GM23338 (cell line): ENCODE measurements at regions not wholly inside any gene's neighbourhood (a gene's known extent, or its start where the extent isn't known, plus 50 kb on each side); places are given as distances from the start of the nearest gene placed in this dataset.

Source experiments
- ATAC-seq: fragments of 200-7000 bp; cut with Tn5 transposase; 3 replicates; pipeline ENCODE4 v1.9.1; 2020
- DNase-seq: peaks from one replicate; pipeline ENCODE4 v3.0.0-alpha.2; 2015; ENCODE audit warnings: low spot score
- H2AFZ ChIP-seq: fragments of 200-600 bp; sonication (generic); 2 replicates; pipeline ENCODE4 v1.8.0; 2016; ENCODE audit warnings: antibody characterized with exemption, mild to moderate bottlenecking, moderate library complexity
- H3F3A ChIP-seq: fragments of 200-600 bp; sonication (generic); replicated peaks from 2 replicates; pipeline ENCODE4 v1.8.0; 2017; ENCODE audit warnings: antibody characterized with exemption, mixed run types, low read depth
- H3K27ac ChIP-seq: fragments of 200-600 bp; sonication (generic); 2 replicates; pipeline ENCODE4 v1.6.1; 2016; ENCODE audit warnings: low read depth
- H3K27me3 ChIP-seq: fragments of 200-600 bp; sonication (generic); 2 replicates; pipeline ENCODE4 v1.8.0; 2016; ENCODE audit warnings: mild to moderate bottlenecking, mixed run types, moderate library complexity; ENCODE audit not compliant: insufficient read depth
- H3K36me3 ChIP-seq: fragments of 200-600 bp; sonication (generic); 2 replicates; pipeline ENCODE4 v1.8.0; 2016; ENCODE audit warnings: mild to moderate bottlenecking; ENCODE audit not compliant: insufficient read depth
- H3K4me1 ChIP-seq: fragments of 200-600 bp; sonication (generic); 2 replicates; pipeline ENCODE4 v1.8.0; 2016; ENCODE audit warnings: mild to moderate bottlenecking, moderate library complexity; ENCODE audit not compliant: insufficient read depth
- H3K4me2 ChIP-seq: fragments of 200-600 bp; sonication (generic); 2 replicates; pipeline ENCODE4 v1.7.1; 2017; ENCODE audit warnings: mixed run types
- H3K4me3 ChIP-seq: fragments of 200-600 bp; sonication (generic); 2 replicates; pipeline ENCODE4 v1.6.1; 2016; ENCODE audit warnings: mixed run types
- H3K79me2 ChIP-seq: fragments of 200-600 bp; sonication (generic); replicated peaks from 2 replicates; pipeline ENCODE4 v1.8.0; 2017; ENCODE audit warnings: mild to moderate bottlenecking; ENCODE audit not compliant: insufficient read depth
- H3K9me2 ChIP-seq: fragments of 200-600 bp; sonication (generic); 2 replicates; pipeline ENCODE4 v1.8.0; 2017; ENCODE audit not compliant: insufficient read depth
- H4K20me1 ChIP-seq: fragments of 200-600 bp; sonication (generic); replicated peaks from 2 replicates; pipeline ENCODE4 v1.8.0; 2017; ENCODE audit warnings: mild to moderate bottlenecking; ENCODE audit not compliant: insufficient read depth
- H3K27ac Mint-ChIP-seq: 2 replicates; pipeline ENCODE4 v1.8.0; 2020; ENCODE audit warnings: inconsistent platforms, mild to moderate bottlenecking, moderate library complexity, mixed read lengths
- H3K27me3 Mint-ChIP-seq: 3 replicates; pipeline ENCODE4 v1.8.0; 2022; ENCODE audit warnings: low read depth, mild to moderate bottlenecking, moderate library complexity, mixed read lengths, inconsistent platforms; ENCODE audit not compliant: insufficient read depth, poor library complexity
- H3K36me3 Mint-ChIP-seq: 3 replicates; pipeline ENCODE4 v1.8.0; 2021; ENCODE audit warnings: low read depth, mild to moderate bottlenecking, inconsistent platforms, moderate library complexity, mixed read lengths
- H3K4me1 Mint-ChIP-seq: 3 replicates; pipeline ENCODE4 v1.8.0; 2020; ENCODE audit warnings: mild to moderate bottlenecking, inconsistent platforms, mixed read lengths
- H3K4me3 Mint-ChIP-seq: 3 replicates; pipeline ENCODE4 v1.8.0; 2021; ENCODE audit warnings: moderate library complexity, mild to moderate bottlenecking, inconsistent platforms, mixed read lengths
- H3K9me3 Mint-ChIP-seq: 3 replicates; pipeline ENCODE4 v1.8.0; 2020; ENCODE audit warnings: moderate library complexity, mild to moderate bottlenecking, inconsistent platforms, mixed read lengths
- EZH2 ChIP-seq: fragments of 200-600 bp; sonication (generic); IDR thresholded peaks from one replicate; pipeline ENCODE4 v1.8.0; 2017; ENCODE audit warnings: antibody characterized with exemption, mild to moderate bottlenecking, low read depth; ENCODE audit not compliant: unreplicated experiment
- NANOG ChIP-seq: IDR thresholded peaks from 2 replicates; pipeline ENCODE4 v1.6.1; 2016; ENCODE audit warnings: antibody characterized with exemption, borderline replicate concordance
- ZNF114 ChIP-seq: fragments of 250-450 bp; sonication (Bioruptor Pico); IDR thresholded peaks from 2 replicates; pipeline ENCODE4 v1.5.0; 2020; ENCODE audit warnings: mild to moderate bottlenecking, moderate library complexity
- TF ChIP-seq, protein P1 (sequence below): fragments of 250-450 bp; sonication (Bioruptor Pico); IDR thresholded peaks from 2 replicates; pipeline ENCODE4 v1.5.0; 2020; ENCODE audit warnings: mild to moderate bottlenecking, moderate library complexity
- TF ChIP-seq, protein P2 (sequence below): IDR thresholded peaks from 2 replicates; pipeline ENCODE4 v1.6.1; 2016; ENCODE audit warnings: antibody characterized with exemption

DNA sequence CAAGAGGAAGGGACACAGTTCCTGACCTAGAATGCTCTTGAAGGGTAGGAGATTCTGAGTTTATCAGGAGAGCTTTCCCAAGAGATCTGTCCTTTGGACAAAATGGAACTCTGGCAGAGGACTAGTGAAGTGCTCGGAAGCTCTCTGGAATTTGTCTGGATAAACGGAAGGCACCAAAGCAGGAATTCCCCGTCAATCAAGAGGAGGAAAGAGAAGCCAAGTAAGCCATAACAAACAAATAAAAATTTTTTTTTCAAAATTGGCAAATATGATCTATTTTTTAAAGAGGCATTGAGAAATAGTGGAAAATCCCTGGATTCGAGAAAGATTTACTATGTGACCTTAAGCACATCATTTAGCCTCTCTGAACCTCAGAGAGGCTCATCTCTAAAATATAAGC is 99.2 kb downstream of the GRIN2B start (continued):
- TF ChIP-seq, protein P1, sequence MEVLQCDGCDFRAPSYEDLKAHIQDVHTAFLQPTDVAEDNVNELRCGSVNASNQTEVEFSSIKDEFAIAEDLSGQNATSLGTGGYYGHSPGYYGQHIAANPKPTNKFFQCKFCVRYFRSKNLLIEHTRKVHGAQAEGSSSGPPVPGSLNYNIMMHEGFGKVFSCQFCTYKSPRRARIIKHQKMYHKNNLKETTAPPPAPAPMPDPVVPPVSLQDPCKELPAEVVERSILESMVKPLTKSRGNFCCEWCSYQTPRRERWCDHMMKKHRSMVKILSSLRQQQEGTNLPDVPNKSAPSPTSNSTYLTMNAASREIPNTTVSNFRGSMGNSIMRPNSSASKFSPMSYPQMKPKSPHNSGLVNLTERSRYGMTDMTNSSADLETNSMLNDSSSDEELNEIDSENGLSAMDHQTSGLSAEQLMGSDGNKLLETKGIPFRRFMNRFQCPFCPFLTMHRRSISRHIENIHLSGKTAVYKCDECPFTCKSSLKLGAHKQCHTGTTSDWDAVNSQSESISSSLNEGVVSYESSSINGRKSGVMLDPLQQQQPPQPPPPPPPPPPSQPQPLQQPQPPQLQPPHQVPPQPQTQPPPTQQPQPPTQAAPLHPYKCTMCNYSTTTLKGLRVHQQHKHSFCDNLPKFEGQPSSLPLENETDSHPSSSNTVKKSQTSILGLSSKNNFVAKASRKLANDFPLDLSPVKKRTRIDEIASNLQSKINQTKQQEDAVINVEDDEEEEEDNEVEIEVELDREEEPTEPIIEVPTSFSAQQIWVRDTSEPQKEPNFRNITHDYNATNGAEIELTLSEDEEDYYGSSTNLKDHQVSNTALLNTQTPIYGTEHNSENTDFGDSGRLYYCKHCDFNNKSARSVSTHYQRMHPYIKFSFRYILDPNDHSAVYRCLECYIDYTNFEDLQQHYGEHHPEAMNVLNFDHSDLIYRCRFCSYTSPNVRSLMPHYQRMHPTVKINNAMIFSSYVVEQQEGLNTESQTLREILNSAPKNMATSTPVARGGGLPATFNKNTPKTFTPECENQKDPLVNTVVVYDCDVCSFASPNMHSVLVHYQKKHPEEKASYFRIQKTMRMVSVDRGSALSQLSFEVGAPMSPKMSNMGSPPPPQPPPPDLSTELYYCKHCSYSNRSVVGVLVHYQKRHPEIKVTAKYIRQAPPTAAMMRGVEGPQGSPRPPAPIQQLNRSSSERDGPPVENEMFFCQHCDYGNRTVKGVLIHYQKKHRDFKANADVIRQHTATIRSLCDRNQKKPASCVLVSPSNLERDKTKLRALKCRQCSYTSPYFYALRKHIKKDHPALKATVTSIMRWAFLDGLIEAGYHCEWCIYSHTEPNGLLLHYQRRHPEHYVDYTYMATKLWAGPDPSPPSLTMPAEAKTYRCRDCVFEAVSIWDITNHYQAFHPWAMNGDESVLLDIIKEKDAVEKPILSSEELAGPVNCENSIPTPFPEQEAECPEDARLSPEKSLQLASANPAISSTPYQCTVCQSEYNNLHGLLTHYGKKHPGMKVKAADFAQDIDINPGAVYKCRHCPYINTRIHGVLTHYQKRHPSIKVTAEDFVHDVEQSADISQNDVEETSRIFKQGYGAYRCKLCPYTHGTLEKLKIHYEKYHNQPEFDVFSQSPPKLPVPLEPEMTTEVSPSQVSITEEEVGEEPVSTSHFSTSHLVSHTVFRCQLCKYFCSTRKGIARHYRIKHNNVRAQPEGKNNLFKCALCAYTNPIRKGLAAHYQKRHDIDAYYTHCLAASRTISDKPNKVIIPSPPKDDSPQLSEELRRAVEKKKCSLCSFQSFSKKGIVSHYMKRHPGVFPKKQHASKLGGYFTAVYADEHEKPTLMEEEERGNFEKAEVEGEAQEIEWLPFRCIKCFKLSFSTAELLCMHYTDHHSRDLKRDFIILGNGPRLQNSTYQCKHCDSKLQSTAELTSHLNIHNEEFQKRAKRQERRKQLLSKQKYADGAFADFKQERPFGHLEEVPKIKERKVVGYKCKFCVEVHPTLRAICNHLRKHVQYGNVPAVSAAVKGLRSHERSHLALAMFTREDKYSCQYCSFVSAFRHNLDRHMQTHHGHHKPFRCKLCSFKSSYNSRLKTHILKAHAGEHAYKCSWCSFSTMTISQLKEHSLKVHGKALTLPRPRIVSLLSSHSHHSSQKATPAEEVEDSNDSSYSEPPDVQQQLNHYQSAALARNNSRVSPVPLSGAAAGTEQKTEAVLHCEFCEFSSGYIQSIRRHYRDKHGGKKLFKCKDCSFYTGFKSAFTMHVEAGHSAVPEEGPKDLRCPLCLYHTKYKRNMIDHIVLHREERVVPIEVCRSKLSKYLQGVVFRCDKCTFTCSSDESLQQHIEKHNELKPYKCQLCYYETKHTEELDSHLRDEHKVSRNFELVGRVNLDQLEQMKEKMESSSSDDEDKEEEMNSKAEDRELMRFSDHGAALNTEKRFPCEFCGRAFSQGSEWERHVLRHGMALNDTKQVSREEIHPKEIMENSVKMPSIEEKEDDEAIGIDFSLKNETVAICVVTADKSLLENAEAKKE: no peak
- TF ChIP-seq ZNF114 (CRISPR knock-in tag): no peak
- TF ChIP-seq EZH2: no peak

DNA sequence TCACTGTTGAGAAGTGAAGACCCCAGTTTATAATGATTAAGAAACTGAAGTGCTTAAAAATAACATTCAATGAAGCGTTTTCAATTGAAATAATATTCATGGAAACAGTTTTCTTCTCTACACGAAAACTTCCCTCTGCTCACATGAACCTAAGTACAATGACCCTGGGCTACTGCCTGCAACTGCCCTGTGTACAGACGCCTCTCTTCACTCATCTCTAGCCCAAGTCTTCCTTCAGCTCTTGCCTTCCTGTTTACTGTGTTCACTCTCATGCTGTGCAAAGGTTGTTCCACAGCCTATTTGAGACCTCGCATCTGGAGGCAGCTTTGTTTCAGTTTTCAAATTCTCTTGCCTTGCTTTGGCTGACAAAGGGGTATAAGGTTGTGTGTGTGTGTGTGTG is 100.8 kb downstream of the GRIN2B start:
- H3K27me3 ChIP-seq: no peaks in the 10 kb centered on the region
- Mint-ChIP-seq H3K27ac (no peak overlapping the region), H3K36me3 (no peaks in the 10 kb centered on the region), H3K9me3 (no peaks in the 10 kb centered on the region), H3K4me1 (peaks cover 3% of the 10 kb centered on the region; the same call in 2 of the 3 replicates), H3K27me3 (no peaks in the 10 kb centered on the region), H3K4me3 (no peak overlapping the region)
- H3K9me2 ChIP-seq: no peaks in the 10 kb centered on the region
- no peaks in the 10 kb centered on the region for H4K20me1 ChIP-seq
- DNase-seq (no peak), ATAC-seq (peak; percentile 42; the same call in 1 of the 3 replicates)
- no peak overlapping the region for H3K27ac ChIP-seq
- H3K36me3 ChIP-seq: no peaks in the 10 kb centered on the region
- no peaks in the 10 kb centered on the region for H3K79me2 ChIP-seq
- H3K4me1 ChIP-seq: no peaks in the 10 kb centered on the region
- no peak overlapping the region for H3K4me2 ChIP-seq
- H3F3A ChIP-seq: no peaks in the 10 kb centered on the region
- H2AFZ ChIP-seq: no peak overlapping the region
- no peak overlapping the region for H3K4me3 ChIP-seq
- TF ChIP-seq NANOG: no peak
- TF ChIP-seq, protein P2, sequence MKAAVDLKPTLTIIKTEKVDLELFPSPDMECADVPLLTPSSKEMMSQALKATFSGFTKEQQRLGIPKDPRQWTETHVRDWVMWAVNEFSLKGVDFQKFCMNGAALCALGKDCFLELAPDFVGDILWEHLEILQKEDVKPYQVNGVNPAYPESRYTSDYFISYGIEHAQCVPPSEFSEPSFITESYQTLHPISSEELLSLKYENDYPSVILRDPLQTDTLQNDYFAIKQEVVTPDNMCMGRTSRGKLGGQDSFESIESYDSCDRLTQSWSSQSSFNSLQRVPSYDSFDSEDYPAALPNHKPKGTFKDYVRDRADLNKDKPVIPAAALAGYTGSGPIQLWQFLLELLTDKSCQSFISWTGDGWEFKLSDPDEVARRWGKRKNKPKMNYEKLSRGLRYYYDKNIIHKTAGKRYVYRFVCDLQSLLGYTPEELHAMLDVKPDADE: no peak
- TF ChIP-seq, protein P1: no peak
